ENCODE measurements at regions not wholly inside any gene's neighbourhood (a gene's known extent, or its start where the extent isn't known, plus 50 kb on each side); places are given as distances from the start of the nearest gene placed in this dataset.

- ChIA-PET POLR2A (no interaction called here), CTCF (no interaction called here)
Observed at GRCh38 chr18:33987206-33987605, 237.5 kb downstream of the NOL4 start.

- POLR2A ChIA-PET: no interaction called here
- CTCF ChIA-PET: no interaction called here
Observed at GRCh38 chr18:33983126-33983525, 241.6 kb downstream of the NOL4 start.

- POLR2A ChIA-PET: no interaction called here
- CTCF ChIA-PET: no interaction called here
Observed at GRCh38 chr18:33960417-33960816, 264.3 kb downstream of the NOL4 start.

DNA sequence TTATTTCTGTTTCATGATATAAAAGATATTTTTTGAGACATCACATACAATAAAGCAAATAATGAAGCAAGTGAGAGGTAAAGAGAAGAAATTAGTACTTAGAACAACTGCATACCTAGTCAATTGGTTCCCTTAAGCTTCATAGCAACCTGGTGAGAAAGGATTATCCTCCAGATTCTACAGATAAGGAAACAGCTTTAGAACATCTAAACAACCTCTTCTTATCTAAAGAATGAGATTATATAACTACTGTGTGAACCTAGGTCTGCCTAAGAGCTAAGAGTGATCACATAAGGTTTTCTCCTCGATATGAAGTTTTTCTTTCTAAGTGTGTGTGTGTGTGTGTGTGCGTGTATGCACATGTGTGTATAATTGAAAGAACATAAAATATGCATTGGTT, 265.1 kb downstream of the NOL4 start:
- CTCF ChIA-PET: no interaction called here

DNA sequence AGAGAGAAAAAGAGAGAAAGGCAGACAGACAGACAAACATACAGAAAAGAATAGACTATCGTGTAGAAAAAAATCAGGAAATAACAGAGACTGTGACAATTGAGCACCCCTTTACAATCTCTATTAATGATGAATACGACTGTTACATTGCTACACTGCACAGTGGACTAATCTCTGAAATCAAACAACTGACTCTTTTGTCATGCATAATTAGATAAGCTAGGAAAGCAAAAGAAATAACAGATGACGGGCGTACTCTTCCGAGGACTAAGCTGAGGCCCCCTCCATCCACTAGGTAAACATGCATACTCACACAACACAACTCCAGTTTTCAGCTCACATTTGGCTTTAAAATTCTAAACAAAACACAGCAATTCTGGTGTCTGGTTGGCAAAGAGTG, 267.0 kb downstream of the NOL4 start:
- ChIA-PET POLR2A (no interaction called here), CTCF (no interaction called here)

More for the DNA sequence above, 265.1 kb downstream of the NOL4 start:
- POLR2A ChIA-PET: no interaction called here

- CTCF ChIA-PET: no interaction called here
Observed at GRCh38 chr18:33951031-33951430, 273.7 kb downstream of the NOL4 start.

DNA sequence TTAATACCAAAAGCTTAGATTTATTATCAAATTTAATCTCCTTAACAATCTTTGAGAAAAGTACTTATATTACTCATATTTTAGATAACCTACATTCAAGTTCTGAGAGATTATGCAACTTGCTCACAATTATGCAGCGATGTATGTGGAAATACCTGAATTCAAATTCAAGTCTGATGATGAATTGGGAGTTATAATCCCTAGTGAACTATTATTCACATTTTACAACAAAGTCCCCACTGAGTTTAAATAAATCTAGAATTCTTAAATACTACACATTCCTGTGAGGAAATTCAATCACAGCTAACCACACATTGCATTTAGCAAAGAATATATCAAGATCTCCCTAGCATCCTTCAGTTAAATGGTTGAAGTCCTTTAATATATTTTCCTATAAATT, 278.4 kb downstream of the NOL4 start:
- ChIA-PET CTCF (no interaction called here), POLR2A (no interaction called here)

More at GRCh38 chr18:33951031-33951430, 273.7 kb downstream of the NOL4 start:
- POLR2A ChIA-PET: no interaction called here

GRCh38 chr18:33944493-33944892, 280.2 kb downstream of the NOL4 start:
- ChIA-PET POLR2A (no interaction called here), CTCF (no interaction called here)

- CTCF ChIA-PET: no interaction called here
- POLR2A ChIA-PET: no interaction called here
Observed at GRCh38 chr18:33937270-33937816, 287.4 kb downstream of the NOL4 start.

DNA sequence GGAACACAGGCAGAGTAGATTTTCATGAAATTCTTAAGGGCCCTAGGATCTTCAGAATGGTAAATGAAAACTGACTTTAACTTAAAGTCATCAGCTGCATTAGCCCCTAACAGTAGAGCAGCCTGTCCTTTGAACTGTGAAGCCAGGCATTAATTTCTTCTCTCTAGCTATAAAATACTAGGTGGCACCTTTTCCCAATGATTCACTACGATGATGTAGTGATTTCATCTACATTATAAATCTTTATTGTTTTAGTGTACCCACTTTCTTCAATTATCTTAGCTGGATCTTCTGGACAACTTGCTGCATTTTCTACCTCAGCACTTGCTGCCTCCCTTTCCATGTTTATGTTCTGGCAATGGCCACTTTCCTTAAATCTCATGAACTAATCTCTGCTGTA, 290.5 kb downstream of the NOL4 start:
- ChIA-PET POLR2A (no interaction called here), CTCF (no interaction called here)

GRCh38 chr18:33928231-33928630, 296.5 kb downstream of the NOL4 start:
- POLR2A ChIA-PET: no interaction called here
- CTCF ChIA-PET: interaction anchor here (0.9 kb wide), 1 partner anchor 9 kb away, joined by 3 read pairs; no protein-coding TSS in a partner anchor

- ChIA-PET CTCF (no interaction called here), POLR2A (no interaction called here)
Observed at GRCh38 chr18:33924576-33924975, 300.1 kb downstream of the NOL4 start.

DNA sequence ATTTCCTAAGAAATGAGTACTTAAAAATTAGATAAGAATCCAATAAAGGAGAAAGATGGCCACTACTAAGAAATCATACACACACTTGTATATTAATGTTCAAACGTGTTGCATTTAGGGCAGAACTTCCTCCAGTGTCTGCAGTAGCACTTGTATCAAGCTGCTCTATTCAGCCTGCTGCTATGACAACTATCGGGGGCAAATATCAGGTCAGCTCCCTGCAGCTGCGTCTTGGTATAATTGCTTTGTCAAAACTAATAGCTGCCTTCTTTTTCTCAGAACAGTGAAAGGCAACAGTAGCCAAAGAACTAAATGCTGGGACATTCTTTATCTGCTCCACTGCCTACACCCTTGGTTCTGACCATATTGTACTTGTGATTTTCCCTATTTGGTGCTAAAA, 300.7 kb downstream of the NOL4 start:
- ChIA-PET CTCF (no interaction called here), POLR2A (no interaction called here)

DNA sequence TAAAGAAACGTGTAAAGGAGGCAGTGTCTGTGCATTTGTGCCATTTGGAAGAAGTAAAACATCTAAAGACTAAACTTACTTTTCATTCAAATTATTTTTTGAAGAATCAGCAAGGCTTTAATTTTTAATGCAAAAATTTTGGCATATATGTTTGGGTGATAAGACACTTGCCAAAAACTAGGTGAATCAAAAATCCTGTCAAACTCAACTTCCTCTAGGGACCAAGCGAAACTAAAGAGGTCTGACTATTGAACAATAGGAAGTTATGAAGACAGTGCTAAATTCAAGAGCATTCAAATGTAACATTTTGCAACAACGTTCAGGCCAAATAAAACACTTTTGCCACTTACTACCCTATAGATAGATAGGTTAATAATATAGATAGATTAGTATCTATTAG, 306.1 kb downstream of the NOL4 start:
- CTCF ChIA-PET: interaction anchor here (1.2 kb wide), 1 partner anchor 9 kb away, joined by 3 read pairs; no protein-coding TSS in a partner anchor

DNA sequence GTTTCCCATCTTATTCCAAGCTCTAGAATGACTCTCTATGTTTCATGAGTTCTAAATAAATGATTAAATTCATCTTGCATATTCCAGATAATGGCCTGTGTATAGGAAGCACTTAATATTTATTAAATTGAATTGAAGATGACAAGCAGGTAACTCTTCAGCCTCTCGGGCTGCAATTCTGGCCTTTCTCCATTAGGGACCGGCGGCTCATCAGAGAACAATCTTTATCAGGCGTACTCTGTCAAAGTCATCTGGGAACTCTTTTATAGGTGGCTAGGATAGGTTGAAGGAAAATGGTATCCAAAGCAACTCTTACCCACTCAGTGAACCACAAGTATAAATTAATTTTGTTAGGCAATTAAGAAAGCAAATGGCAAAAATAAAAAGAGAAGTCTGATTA, 308.5 kb downstream of the NOL4 start:
- ChIA-PET POLR2A (no interaction called here), CTCF (no interaction called here)

More for the DNA sequence above, 306.1 kb downstream of the NOL4 start:
- POLR2A ChIA-PET: no interaction called here

DNA sequence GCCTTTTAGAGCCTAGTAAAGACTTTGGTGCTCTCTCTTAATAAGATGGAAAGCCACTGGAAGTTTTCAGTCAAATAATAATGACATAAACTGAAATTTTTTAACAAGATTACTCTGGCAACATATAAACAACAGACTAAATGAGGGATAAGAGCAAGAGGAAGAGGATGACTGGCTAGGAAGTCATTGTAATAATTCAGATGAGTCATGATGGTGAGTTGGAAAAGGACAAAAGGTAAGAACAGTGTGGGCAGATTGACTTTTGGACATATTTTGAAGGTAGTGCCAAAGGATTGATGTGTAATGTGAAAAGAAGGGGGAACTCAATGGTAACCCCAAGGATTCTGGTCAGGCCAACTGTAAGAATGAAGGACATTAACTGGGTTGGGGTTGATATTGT, 310.3 kb downstream of the NOL4 start:
- ChIA-PET CTCF (no interaction called here), POLR2A (no interaction called here)

- CTCF ChIA-PET: no interaction called here
- POLR2A ChIA-PET: no interaction called here
Observed at GRCh38 chr18:33906046-33906445, 318.7 kb downstream of the NOL4 start.

DNA sequence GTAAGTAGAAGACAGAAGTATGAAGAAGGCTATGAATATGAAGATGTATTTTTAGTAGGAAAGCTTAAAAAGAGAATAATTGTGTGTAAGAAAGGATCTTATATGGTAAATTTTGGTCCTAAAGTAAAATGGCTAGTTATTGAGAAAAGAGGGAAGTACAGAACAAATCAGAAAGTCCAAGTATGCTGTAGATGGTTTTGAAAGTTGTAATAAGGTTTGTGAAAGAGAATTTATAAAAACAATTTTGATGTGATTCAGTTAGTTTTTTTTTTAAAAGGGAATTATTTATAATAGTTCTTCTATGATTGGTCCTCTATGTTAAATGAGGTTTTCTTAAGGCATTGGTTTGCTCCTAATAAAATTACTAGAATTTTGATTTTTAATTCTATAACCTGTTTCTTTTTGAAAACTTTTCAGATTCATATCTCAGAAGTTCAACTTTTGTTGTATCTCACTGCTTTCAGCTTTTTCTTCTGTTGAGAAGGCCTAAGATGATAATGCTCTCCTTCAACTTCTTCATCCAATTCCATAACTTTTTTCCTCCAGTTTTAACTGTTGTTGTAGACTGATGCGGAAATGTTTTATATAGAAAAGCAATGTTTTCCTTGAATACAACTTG, 322.7 kb downstream of the NOL4 start:
- ChIA-PET CTCF (no interaction called here), POLR2A (no interaction called here)

DNA sequence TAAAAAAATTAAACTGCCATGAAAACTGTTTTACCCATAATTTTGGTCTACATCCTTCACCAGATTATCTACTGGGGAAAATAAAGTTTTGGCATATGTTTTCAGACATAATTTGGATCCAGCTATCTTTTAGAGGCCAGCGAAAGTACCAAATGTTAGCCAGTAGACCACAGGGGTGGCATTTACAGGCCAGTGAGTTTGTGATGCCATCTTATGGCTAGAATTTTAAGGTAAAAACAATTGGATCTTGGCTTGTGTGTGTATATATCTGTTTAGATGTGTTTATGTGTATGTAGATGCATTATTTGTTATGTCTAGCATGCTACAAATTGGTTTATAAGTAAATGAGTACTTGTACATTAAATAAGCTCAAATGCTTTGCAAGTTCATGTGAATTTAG, 322.6 kb downstream of the ASXL3 start:
- POLR2A ChIA-PET: no interaction called here
- CTCF ChIA-PET: no interaction called here

DNA sequence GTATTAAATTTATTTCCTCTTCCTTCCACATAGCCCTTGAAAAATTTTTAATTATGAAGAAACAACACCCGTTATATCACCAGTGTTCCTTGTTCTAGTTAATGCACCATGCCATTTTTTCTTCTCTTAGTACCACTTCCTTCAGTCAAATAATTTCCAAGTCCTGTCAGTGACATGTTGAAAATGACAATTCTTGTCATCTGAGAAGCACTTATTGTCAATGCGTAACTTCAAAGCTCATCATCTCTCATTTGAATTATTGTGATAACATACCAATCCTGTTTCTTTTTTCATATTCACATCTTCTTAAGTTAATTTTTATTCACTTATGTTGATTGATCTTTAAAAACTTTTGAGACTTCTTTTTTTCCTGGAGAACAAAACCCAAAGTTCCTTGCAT, 320.4 kb downstream of the ASXL3 start:
- POLR2A ChIA-PET: no interaction called here

DNA sequence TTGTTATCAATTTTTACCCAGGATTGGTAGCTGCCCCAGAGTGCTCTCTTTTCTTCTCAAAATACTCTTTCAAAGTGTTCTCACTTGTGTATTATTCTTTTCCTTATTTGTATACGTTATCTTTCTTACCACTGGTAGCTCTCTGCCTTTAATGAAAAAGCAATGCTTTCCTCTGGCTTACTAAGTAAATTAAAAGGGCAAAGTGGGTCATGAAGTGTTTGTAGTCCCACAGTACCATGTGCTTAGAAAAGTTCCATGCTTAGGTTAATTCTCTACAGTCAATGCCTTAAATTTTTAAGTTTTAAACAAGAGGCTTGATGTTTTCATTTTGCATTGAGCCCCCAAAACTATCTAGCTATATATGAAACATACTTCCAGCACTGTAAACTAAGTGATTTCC, 300.2 kb downstream of the ASXL3 start:
- ChIA-PET POLR2A (no interaction called here), CTCF (no interaction called here)

More for the DNA sequence above, 320.4 kb downstream of the ASXL3 start:
- CTCF ChIA-PET: no interaction called here

DNA sequence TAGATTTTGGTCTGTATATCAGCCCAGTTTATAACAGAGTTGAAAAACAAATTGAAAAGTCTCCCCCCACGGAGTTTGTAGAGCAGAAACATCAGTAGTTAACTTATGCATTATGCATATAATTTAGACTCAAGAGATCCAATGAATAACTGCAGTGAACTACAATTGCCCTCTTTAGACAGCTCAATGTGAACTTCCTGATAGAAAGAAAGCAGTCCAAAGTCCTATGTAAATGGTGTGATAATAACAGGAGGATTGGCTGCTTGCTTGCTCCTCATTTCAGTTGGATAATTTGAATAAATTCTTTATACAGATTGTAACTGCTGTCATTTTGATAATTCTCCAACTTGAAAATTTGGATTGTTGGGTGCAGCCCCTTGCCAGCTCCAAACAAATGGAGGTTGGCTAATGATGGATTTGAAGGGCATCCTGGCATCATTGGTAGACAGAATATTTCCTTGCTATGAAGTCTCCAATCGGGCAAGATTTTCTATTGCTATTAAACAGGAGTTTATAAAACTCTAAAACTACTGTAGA, 297.1 kb downstream of the ASXL3 start:
- CTCF ChIA-PET: no interaction called here
- POLR2A ChIA-PET: no interaction called here

Measured in activated CD8-positive, alpha-beta memory T cell treated with anti-CD3 and anti-CD28 coated beads for 36 hours (primary cell).